ENCODE measurements at regions not wholly inside any gene's neighbourhood (a gene's known extent, or its start where the extent isn't known, plus 50 kb on each side); places are given as distances from the start of the nearest gene placed in this dataset.
"Not testable (repeated sequence)": the region's sequence is repeated elsewhere in the genome, so short reads cannot be mapped to it uniquely, and the experiment has no call there.

DNA sequence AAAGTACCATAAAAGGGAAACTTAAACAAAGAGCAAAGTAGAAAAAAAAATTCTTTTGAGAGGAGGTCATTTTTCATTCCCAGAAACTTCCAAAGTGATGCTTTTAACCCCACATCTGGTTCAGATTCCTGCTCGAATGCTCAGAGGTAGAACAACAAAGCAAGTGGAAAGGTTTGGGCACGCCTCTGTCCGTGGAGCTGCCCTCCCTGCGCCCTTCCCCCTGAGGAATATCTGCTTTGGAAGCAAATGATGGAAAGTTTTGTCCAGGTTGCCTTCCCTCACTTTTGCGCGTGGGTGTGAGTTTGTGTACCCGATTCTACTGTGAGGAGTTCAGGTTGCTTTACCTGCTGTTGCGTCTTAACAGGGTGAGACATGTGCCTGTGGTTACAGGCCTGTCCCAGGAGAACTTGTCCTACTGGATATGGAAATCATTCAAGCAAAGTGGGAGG is 110.2 kb downstream of the KLF5 start:
- Histone ChIP-seq H3K9ac (ENCODE audit: low read length) (no peak overlapping the region), H3K36me3 (ENCODE audit: insufficient read depth, low read length) (no peaks in the 10 kb centered on the region), H3K9me3 (ENCODE audit: low read length) (no peaks in the 10 kb centered on the region), H3K27me3 (ENCODE audit: control insufficient read depth in 1 of 2, insufficient read depth in 2 of 2, low read length in 2 of 2) (no peaks in the 10 kb centered on the region), H3K27ac (ENCODE audit: low read depth, low read length) (no peak overlapping the region), H3K4me1 (ENCODE audit: insufficient read depth, low read length) (no peaks in the 10 kb centered on the region), H3K4me3 (ENCODE audit: low read depth in 1 of 2, low read length in 2 of 2) (no peak overlapping the region)

DNA sequence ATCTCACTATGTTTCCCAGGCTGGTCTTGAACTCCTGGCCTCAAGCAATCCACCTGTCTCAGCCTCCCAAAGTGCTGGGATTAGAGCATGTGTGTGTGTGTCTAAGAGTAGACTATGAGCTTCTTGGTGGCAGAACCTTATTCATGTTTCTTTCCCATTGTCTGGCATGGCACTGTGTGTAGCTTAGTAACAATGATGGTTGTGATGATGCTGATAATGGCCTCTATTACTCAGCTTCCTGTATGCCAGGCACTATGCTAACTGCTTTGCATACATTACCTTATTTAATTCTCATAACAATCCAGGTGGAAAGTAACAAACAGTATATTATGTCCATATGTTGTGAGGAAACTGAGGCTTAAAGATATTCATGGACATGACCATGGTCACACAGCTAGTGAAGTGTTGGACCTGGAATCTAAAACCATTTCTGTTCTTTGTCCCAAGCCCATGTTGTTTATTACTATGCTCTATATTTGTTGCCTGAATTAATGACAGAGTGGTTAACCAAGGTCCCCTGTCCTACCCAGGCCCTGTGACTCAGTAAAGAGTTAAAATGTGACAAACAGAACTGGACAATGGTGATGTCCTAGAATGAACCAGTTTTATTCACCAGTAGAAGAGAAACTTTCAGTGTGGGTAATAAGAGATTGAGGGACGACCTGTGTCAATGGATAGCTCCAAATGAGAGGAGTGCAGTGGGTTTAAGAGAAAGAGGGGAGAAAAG is 109.6 kb downstream of the KLF5 start:
- no peaks in the 10 kb centered on the region for H3K36me3 ChIP-seq (ENCODE audit: insufficient read depth, low read length)
- no peaks in the 10 kb centered on the region for H3K9me3 ChIP-seq (ENCODE audit: low read length)
- no peak overlapping the region for H3K27ac ChIP-seq (ENCODE audit: low read depth, low read length)
- no peaks in the 10 kb centered on the region for H3K4me1 ChIP-seq (ENCODE audit: insufficient read depth, low read length)
- H3K9ac ChIP-seq (ENCODE audit: low read length): no peak overlapping the region
- H3K4me3 ChIP-seq (ENCODE audit: low read depth in 1 of 2, low read length in 2 of 2): no peak overlapping the region
- no peaks in the 10 kb centered on the region for H3K27me3 ChIP-seq (ENCODE audit: control insufficient read depth in 1 of 2, insufficient read depth in 2 of 2, low read length in 2 of 2)

DNA sequence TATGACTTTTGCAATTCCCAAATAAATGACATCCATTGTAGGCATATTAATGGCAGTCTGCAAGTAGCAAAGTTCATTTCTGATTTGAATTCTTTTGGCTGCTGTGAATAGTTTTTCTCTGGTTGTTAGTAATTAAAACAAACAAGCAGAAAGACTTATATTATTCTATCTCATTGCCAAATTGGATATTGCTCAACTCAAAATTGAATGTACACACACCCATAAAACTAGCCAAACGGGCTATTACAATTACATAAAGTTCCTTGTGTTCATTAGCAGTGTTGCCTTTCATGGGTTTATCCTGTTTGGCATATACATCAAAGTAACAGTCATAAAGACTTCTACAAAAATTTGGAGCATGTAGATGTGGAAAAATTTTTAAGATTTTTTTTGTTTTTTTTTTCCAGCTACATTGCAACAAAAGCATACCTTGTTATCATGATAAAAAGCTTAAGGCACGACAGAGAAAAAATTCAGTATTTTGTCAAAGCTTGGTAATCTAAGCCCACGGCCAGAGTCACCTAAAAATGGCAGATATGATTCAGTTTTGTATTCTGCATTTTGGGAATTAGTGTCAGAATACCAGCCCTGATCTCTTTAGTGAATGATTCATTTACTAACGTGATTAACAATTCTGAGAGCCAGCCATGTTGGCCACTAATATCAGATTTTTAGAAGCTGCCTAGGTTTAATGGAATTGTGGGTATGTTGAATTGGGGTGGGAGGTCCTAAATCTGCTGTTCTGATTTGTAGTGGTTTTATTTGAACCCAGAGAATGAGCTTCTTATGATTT is 108.4 kb downstream of the KLF5 start:
- Histone ChIP-seq H3K36me3 (ENCODE audit: insufficient read depth, low read length) (no peaks in the 10 kb centered on the region), H3K4me1 (ENCODE audit: insufficient read depth, low read length) (no peaks in the 10 kb centered on the region), H3K27ac (ENCODE audit: low read depth, low read length) (no peak overlapping the region), H3K27me3 (ENCODE audit: control insufficient read depth in 1 of 2, insufficient read depth in 2 of 2, low read length in 2 of 2) (no peaks in the 10 kb centered on the region), H3K9me3 (ENCODE audit: low read length) (no peaks in the 10 kb centered on the region), H3K4me3 (ENCODE audit: low read depth in 1 of 2, low read length in 2 of 2) (no peak overlapping the region), H3K9ac (ENCODE audit: low read length) (no peak overlapping the region)

DNA sequence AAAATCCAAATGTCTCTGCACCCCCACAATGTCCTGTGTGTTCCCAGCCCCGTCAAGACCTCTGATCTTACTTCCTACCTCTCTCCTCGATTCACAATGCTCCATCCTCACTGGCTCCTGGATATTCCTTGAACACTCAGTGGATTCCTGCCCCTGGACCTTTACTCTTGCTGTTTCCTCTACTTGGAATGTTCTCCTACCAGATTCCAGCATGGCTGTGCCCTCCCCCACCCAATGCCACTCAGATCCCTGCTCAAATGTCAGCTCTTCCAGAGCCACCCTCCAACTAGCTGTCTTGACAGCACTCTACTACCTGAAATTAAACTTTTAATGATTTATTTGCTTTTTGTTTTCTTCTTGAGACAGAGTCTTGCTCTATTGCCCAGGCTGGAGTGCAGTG is 107.4 kb downstream of the KLF5 start:
- Histone ChIP-seq H3K9ac (ENCODE audit: low read length) (no peak overlapping the region), H3K36me3 (ENCODE audit: insufficient read depth, low read length) (no peaks in the 10 kb centered on the region), H3K27ac (ENCODE audit: low read depth, low read length) (no peak overlapping the region), H3K4me1 (ENCODE audit: insufficient read depth, low read length) (no peaks in the 10 kb centered on the region), H3K9me3 (ENCODE audit: low read length) (no peaks in the 10 kb centered on the region), H3K4me3 (ENCODE audit: low read depth in 1 of 2, low read length in 2 of 2) (no peak overlapping the region), H3K27me3 (ENCODE audit: control insufficient read depth in 1 of 2, insufficient read depth in 2 of 2, low read length in 2 of 2) (no peaks in the 10 kb centered on the region)

DNA sequence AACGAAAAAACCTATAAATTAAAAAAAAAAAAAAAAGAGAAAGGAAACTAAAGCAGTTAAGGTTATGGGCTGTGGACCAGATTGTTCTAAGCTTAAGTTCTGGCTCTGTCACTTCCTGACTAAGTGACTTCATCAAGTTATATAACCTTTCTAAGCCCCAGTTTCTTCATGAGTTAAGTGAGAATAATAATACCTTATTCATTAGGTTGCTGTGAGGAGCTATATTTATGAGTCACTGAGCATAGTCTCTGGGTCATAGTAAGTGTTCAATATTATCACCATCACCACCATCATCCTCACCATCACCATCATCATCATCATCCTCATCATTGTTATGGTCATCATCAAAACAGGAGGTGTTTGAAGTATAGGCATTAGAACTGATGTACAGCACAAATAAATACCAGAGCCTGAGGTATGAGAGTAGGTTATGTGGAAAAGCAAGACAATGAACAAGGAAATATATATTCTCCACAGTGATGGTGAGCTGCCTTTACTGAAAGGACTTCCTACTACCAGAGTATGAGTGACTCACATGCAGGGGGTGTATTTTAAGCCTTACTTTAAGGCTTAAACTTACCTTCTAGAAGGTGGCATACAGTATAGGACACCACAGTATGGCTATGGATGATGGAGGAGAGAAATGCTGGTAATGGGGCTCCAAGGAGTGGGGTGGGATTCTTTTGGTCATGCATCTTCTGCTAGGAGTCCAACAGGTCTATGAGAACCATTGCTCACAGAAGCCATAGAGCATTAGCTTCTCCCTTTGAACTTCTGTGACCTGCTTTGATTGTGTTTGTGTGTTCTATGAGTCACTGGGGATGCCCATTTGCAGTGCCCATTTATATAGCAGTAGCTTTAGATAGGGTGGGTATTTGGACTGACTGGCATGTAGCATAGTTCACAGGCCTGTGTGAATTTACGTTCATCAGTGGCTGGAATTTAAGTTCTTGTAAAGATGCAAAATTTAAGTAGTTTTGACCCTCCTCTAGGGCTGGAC is 104.4 kb downstream of the KLF5 start:
- Histone ChIP-seq H3K27me3 (ENCODE audit: control insufficient read depth in 1 of 2, insufficient read depth in 2 of 2, low read length in 2 of 2) (no peaks in the 10 kb centered on the region), H3K27ac (ENCODE audit: low read depth, low read length) (no peak overlapping the region), H3K9ac (ENCODE audit: low read length) (no peak overlapping the region), H3K9me3 (ENCODE audit: low read length) (no peaks in the 10 kb centered on the region), H3K4me1 (ENCODE audit: insufficient read depth, low read length) (no peaks in the 10 kb centered on the region), H3K36me3 (ENCODE audit: insufficient read depth, low read length) (no peaks in the 10 kb centered on the region), H3K4me3 (ENCODE audit: low read depth in 1 of 2, low read length in 2 of 2) (no peak overlapping the region)

DNA sequence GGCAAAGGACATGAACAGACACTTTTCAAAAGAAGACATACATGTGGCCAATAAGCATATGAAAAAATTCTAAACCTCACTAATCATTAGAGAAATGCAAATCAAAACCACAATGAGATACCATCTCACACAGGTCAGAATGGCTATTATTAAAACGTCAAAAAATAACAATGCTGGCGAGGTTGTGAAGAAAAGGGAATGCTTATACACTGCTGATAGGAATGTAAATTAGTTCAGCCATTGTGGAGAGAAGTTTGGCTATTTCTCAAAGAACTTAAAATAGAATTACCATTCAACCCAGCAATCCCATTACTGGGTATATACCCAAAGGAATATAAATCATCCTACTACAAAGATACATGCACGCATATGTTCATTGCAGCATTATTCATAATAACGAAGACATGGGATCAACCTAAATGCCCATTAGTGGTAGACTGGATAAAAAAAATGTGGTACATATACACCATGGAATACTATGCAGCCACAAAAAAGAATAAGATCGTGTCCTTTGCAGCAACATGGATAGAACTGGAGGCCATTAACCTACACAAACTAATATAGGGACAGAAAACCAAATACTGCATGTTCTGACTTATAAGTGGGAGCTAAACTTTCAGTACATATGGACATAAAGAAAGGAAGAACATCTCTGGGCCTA is 101.7 kb downstream of the KLF5 start:
- H3K36me3 ChIP-seq (ENCODE audit: insufficient read depth, low read length); H3K27ac ChIP-seq (ENCODE audit: low read depth, low read length); H3K27me3 ChIP-seq (ENCODE audit: control insufficient read depth in 1 of 2, insufficient read depth in 2 of 2, low read length in 2 of 2); H3K4me1 ChIP-seq (ENCODE audit: insufficient read depth, low read length); H3K4me3 ChIP-seq (ENCODE audit: low read depth in 1 of 2, low read length in 2 of 2); H3K9ac ChIP-seq (ENCODE audit: low read length); H3K9me3 ChIP-seq (ENCODE audit: low read length): not testable (repeated sequence)

DNA sequence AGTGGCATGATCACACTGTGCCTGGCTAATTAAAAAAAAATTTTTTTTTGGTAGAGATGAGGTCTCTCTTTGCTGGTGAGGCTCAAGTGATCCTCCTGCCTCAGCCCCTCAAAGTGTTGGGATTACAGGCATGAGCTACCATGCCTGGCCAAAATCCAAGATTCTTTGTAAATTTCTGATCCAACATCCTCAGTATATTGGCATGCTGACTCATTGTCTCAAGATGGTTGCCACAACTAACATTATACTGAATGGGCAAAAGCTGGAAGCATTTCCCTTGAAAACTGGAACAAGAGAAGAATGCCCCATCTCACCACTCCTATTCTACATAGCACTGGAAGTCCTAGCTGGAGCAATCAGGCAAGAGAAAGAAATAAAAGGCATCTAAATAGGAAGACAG is 100.0 kb downstream of the KLF5 start:
- H3K4me3 ChIP-seq (ENCODE audit: low read depth in 1 of 2, low read length in 2 of 2): no peak overlapping the region
- no peak overlapping the region for H3K9ac ChIP-seq (ENCODE audit: low read length)
- H3K27ac ChIP-seq (ENCODE audit: low read depth, low read length): no peak overlapping the region
- no peaks in the 10 kb centered on the region for H3K27me3 ChIP-seq (ENCODE audit: control insufficient read depth in 1 of 2, insufficient read depth in 2 of 2, low read length in 2 of 2)
- H3K36me3 ChIP-seq (ENCODE audit: insufficient read depth, low read length): no peaks in the 10 kb centered on the region
- no peaks in the 10 kb centered on the region for H3K9me3 ChIP-seq (ENCODE audit: low read length)
- no peaks in the 10 kb centered on the region for H3K4me1 ChIP-seq (ENCODE audit: insufficient read depth, low read length)

DNA sequence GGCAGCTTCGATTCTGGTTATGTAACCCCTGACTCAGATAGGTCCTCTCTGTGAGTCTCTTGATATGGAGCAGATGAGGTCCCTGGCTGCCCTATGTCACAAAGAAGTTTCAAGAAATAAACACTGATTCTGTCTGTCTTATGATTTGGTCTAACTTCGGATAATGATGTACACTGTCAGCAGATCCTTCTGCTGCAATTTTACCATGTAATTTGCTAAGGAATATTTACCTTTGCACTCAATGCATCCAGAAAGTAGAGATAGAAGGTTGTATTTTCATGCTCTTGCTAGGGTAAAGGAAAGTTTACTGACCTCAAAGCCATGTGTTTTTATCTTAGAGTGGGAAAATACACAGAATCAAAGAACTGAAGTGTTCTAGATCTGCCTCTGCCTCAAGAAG is 98.2 kb downstream of the KLF5 start:
- Histone ChIP-seq H3K4me1 (ENCODE audit: insufficient read depth, low read length) (no peaks in the 10 kb centered on the region), H3K4me3 (ENCODE audit: low read depth in 1 of 2, low read length in 2 of 2) (no peak overlapping the region), H3K9ac (ENCODE audit: low read length) (no peak overlapping the region), H3K36me3 (ENCODE audit: insufficient read depth, low read length) (no peaks in the 10 kb centered on the region), H3K27ac (ENCODE audit: low read depth, low read length) (no peak overlapping the region), H3K9me3 (ENCODE audit: low read length) (no peaks in the 10 kb centered on the region), H3K27me3 (ENCODE audit: control insufficient read depth in 1 of 2, insufficient read depth in 2 of 2, low read length in 2 of 2) (no peaks in the 10 kb centered on the region)

DNA sequence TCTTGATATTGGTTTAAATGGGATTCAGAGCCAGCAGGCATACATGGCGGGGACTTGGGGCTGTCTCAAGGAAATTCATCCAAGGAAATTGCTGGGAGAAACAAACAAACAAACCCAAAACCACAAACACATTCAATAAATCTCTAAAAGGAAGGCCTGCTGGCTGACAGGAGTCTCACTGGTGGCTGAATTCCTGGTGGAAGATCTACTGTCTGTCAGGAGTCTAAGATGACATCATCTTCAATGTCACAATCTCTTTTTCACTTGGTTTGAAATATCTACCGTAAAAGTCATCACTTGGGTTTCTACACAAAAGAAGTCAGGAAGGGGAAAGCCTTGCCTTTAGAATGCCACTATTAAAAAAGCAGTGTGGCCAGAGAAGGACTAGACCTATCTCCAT is 87.9 kb downstream of the KLF5 start:
- Histone ChIP-seq H3K9ac (ENCODE audit: low read length) (no peak overlapping the region), H3K9me3 (ENCODE audit: low read length) (no peaks in the 10 kb centered on the region), H3K27me3 (ENCODE audit: control insufficient read depth in 1 of 2, insufficient read depth in 2 of 2, low read length in 2 of 2) (no peaks in the 10 kb centered on the region), H3K4me3 (ENCODE audit: low read depth in 1 of 2, low read length in 2 of 2) (no peak overlapping the region), H3K27ac (ENCODE audit: low read depth, low read length) (no peak overlapping the region), H3K36me3 (ENCODE audit: insufficient read depth, low read length) (no peaks in the 10 kb centered on the region), H3K4me1 (ENCODE audit: insufficient read depth, low read length) (no peaks in the 10 kb centered on the region)

DNA sequence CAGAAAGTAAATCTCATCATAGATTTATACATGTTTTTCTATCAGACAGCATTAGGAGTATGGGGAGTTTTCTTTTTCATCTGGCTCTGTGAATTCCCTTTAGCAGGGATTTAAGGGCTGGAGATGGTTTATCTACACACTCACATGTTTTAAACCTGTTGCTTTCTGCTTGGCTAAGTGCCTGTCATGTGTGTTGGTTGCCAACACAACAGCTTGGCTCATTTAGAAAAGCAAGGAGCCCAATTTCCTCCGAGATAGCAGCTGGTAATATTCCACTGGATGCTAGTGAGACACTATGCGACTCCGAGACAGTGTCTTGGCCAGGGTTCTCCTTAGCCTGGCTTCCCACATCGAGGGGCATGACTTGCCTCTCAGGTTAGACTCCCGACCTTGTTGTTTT is 83.3 kb downstream of the KLF5 start:
- Histone ChIP-seq H3K4me1 (ENCODE audit: insufficient read depth, low read length) (no peaks in the 10 kb centered on the region), H3K36me3 (ENCODE audit: insufficient read depth, low read length) (no peaks in the 10 kb centered on the region), H3K27ac (ENCODE audit: low read depth, low read length) (no peak overlapping the region), H3K9ac (ENCODE audit: low read length) (no peak overlapping the region), H3K27me3 (ENCODE audit: control insufficient read depth in 1 of 2, insufficient read depth in 2 of 2, low read length in 2 of 2) (no peaks in the 10 kb centered on the region), H3K9me3 (ENCODE audit: low read length) (no peaks in the 10 kb centered on the region), H3K4me3 (ENCODE audit: low read depth in 1 of 2, low read length in 2 of 2) (no peak overlapping the region)

DNA sequence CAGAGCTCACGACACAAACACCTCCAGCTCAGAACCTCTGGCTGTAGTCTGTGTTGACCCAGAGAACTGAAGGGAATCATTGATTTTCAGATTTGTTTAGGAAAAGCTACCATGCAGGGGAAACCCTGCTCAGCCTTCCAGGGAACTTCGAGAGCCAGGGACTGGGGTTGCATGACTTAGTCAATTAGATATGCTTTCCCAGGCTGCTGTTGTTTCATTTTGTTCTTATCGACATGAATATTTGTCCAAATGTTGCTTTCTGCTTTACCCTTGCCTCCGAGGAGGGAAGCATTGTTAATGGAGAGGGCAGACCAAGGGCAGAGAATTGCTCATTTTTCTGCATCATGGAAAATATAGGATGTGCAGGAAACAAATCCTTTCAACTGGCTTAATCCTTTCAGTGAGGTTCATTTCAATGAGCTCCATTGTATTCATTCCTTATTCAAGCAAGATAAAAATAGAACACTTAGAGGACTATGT is 82.5 kb downstream of the KLF5 start:
- H3K36me3 ChIP-seq (ENCODE audit: insufficient read depth, low read length): no peaks in the 10 kb centered on the region
- H3K4me1 ChIP-seq (ENCODE audit: insufficient read depth, low read length): no peaks in the 10 kb centered on the region
- H3K9ac ChIP-seq (ENCODE audit: low read length): no peak overlapping the region
- no peak overlapping the region for H3K27ac ChIP-seq (ENCODE audit: low read depth, low read length)
- H3K27me3 ChIP-seq (ENCODE audit: control insufficient read depth in 1 of 2, insufficient read depth in 2 of 2, low read length in 2 of 2): no peaks in the 10 kb centered on the region
- H3K9me3 ChIP-seq (ENCODE audit: low read length): no peaks in the 10 kb centered on the region
- H3K4me3 ChIP-seq (ENCODE audit: low read depth in 1 of 2, low read length in 2 of 2): no peak overlapping the region

Data from muscle layer of colon (tissue), 2 donors.